Chondrocyte (in vitro differentiated cells): ENCODE measurements at regions not wholly inside any gene's neighbourhood (a gene's known extent, or its start where the extent isn't known, plus 50 kb on each side); places are given as distances from the start of the nearest gene placed in this dataset.

Experiments
- DNase-seq: peaks from one replicate; pipeline ENCODE4 v3.0.0; 2021; ENCODE audit warnings: mixed read lengths, low spot score
- H3K27ac Mint-ChIP-seq: one replicate; pipeline ENCODE4 v1.8.0; 2021; ENCODE audit warnings: mild to moderate bottlenecking, moderate library complexity, mixed read lengths; ENCODE audit not compliant: unreplicated experiment
- H3K27me3 Mint-ChIP-seq: 2 replicates; pipeline ENCODE4 v1.8.0; 2021; ENCODE audit warnings: low read depth, mixed read lengths
- H3K36me3 Mint-ChIP-seq: 2 replicates; pipeline ENCODE4 v1.8.0; 2021; ENCODE audit warnings: low read depth, mixed read lengths
- H3K4me1 Mint-ChIP-seq: 2 replicates; pipeline ENCODE4 v1.8.0; 2021; ENCODE audit warnings: low read depth, mild to moderate bottlenecking, mixed read lengths
- H3K4me3 Mint-ChIP-seq: one replicate; pipeline ENCODE4 v1.8.0; 2021; ENCODE audit warnings: mild to moderate bottlenecking, moderate library complexity, mixed read lengths; ENCODE audit not compliant: unreplicated experiment
- H3K9me3 Mint-ChIP-seq: 2 replicates; pipeline ENCODE4 v1.8.0; 2021; ENCODE audit warnings: low read depth, mixed read lengths
- CTCF ChIP-seq: fragments of 200-600 bp; sonication (generic); IDR thresholded peaks from 2 replicates; pipeline ENCODE4 v1.5.0; 2021; ENCODE audit warnings: antibody characterized with exemption, mild to moderate bottlenecking, moderate library complexity

- Mint-ChIP-seq H3K36me3 (no peaks in the 10 kb centered on the region), H3K9me3 (no peaks in the 10 kb centered on the region), H3K4me1 (no peaks in the 10 kb centered on the region), H3K27ac (no peak overlapping the region), H3K4me3 (no peak overlapping the region), H3K27me3 (peaks cover 12% of the 10 kb centered on the region)
- TF ChIP-seq CTCF, result no peak
- no peak for DNase-seq
These were observed 154.4 kb upstream of the NPY start for GRCh38 chr7:24129597-24129996.

GRCh38 chr7:24130631-24131030 is 153.4 kb upstream of the NPY start:
- H3K27me3 Mint-ChIP-seq, result peaks cover 14% of the 10 kb centered on the region
- no peaks in the 10 kb centered on the region for H3K4me1 Mint-ChIP-seq
- no peak for TF ChIP-seq CTCF
- H3K4me3 Mint-ChIP-seq, result no peak overlapping the region
- no peak for DNase-seq
- H3K27ac Mint-ChIP-seq, result no peak overlapping the region
- H3K36me3 Mint-ChIP-seq, result no peaks in the 10 kb centered on the region
- H3K9me3 Mint-ChIP-seq, result no peaks in the 10 kb centered on the region

- H3K4me3 Mint-ChIP-seq, result no peak overlapping the region
- no peaks in the 10 kb centered on the region for H3K4me1 Mint-ChIP-seq
- H3K36me3 Mint-ChIP-seq, result no peaks in the 10 kb centered on the region
- no peak overlapping the region for H3K27ac Mint-ChIP-seq
- no peaks in the 10 kb centered on the region for H3K9me3 Mint-ChIP-seq
- no peak for TF ChIP-seq CTCF
- peaks cover 19% of the 10 kb centered on the region for H3K27me3 Mint-ChIP-seq
- no peak for DNase-seq
These were observed 150.3 kb upstream of the NPY start for GRCh38 chr7:24133691-24134090.

GRCh38 chr7:24134535-24134934 is 149.5 kb upstream of the NPY start:
- peaks cover 19% of the 10 kb centered on the region for H3K27me3 Mint-ChIP-seq
- no peaks in the 10 kb centered on the region for H3K36me3 Mint-ChIP-seq
- no peak overlapping the region for H3K4me3 Mint-ChIP-seq
- H3K27ac Mint-ChIP-seq, result no peak overlapping the region
- TF ChIP-seq CTCF, result no peak
- no peaks in the 10 kb centered on the region for H3K9me3 Mint-ChIP-seq
- H3K4me1 Mint-ChIP-seq, result no peaks in the 10 kb centered on the region
- no peak for DNase-seq

GRCh38 chr7:24135003-24135817 is 148.8 kb upstream of the NPY start:
- Mint-ChIP-seq H3K4me3 (no peak overlapping the region), H3K9me3 (no peaks in the 10 kb centered on the region), H3K27ac (no peak overlapping the region), H3K36me3 (no peaks in the 10 kb centered on the region), H3K4me1 (no peaks in the 10 kb centered on the region), H3K27me3 (peaks cover 23% of the 10 kb centered on the region)
- DNase-seq, result no peak
- no peak for TF ChIP-seq CTCF
